ENCODE measurements at regions not wholly inside any gene's neighbourhood (a gene's known extent, or its start where the extent isn't known, plus 50 kb on each side); places are given as distances from the start of the nearest gene placed in this dataset.

DNA sequence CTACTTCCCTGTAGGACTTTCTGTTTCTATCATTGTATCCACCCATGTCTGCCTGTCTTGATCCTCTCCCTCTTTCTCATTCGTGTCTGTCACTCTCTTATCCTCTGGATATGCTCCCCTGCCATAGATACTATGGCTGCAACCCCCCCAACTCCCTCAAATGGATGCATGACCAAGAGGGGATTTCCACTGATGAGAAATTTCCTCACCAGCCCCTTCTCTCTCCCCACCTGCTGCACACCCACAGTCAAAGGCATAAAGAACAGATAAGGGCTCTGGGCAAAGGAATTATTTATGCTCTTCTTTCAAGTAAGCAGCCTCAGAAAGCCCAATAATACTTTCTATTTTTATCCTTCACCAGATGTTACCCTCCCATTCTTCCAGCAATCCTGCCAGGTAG, 121.3 kb downstream of the FOXI3 start:
- TF ChIP-seq EP300 (IDR thresholded peaks at IDR 0.05) (no peak), CTCF (IDR thresholded peaks at IDR 0.05) (no peak), POLR2A (IDR thresholded peaks at IDR 0.05) (no peak), POLR2AphosphoS5 (IDR thresholded peaks at IDR 0.05) (no peak)

Measured in sigmoid colon (tissue), 4 donors.